Ascending aorta (tissue), 2 donors: ENCODE measurements at regions not wholly inside any gene's neighbourhood (a gene's known extent, or its start where the extent isn't known, plus 50 kb on each side); places are given as distances from the start of the nearest gene placed in this dataset.
"Not testable (repeated sequence)": the region's sequence is repeated elsewhere in the genome, so short reads cannot be mapped to it uniquely, and the experiment has no call there.

Experiments
- DNase-seq, 2 donors: peaks; one replicate each; pipeline ENCODE4 v3.0.0-alpha.2; 2019; ENCODE audit warnings: low spot score in 2 of 2
- H3K27ac ChIP-seq, 2 donors: fragments of 200-600 bp; sonication (generic); one replicate each; pipeline ENCODE4 v1.5.1; 2016 to 2017; ENCODE audit warnings: mild to moderate bottlenecking in 1 of 2
- H3K27me3 ChIP-seq: fragments of 200-600 bp; sonication (generic); one replicate; pipeline ENCODE4 v1.5.1; 2017
- H3K36me3 ChIP-seq, 2 donors: fragments of 200-600 bp; sonication (generic); one replicate each; pipeline ENCODE4 v1.5.1; 2016
- H3K4me1 ChIP-seq, 2 donors: fragments of 200-600 bp; sonication (generic); one replicate each; pipeline ENCODE4 v1.5.1; 2016 to 2017; ENCODE audit warnings: mild to moderate bottlenecking in 1 of 2
- H3K4me3 ChIP-seq, 2 donors: fragments of 200-600 bp; sonication (generic); one replicate each; pipeline ENCODE4 v1.5.1; 2016 to 2017; ENCODE audit warnings: mild to moderate bottlenecking in 1 of 2
- H3K9me3 ChIP-seq, 2 donors: fragments of 200-600 bp; sonication (generic); one replicate each; pipeline ENCODE4 v1.5.1; 2016
- CTCF ChIP-seq, 3 experiments: fragments of 200-600 bp in 2 of 3; fragments of 450-650 bp in 1 of 3; sonication (generic) in 2 of 3; IDR thresholded peaks; one replicate each; pipeline ENCODE4 v1.5.1; 2016 to 2019; ENCODE audit warnings: antibody characterized with exemption in 3 of 3, mild to moderate bottlenecking in 1 of 3, moderate library complexity in 1 of 3
- intact Hi-C: fragments of 100-400 bp; cut with DNase I; formaldehyde crosslinking; loops from one replicate; pipeline ENCODE4 v1.15.1; 2023

GRCh38 chr10:55813451-55814170, 547.4 kb downstream of the ZWINT start:
- no peak overlapping the region for H3K4me3 ChIP-seq
- H3K36me3 ChIP-seq = no peaks in the 10 kb centered on the region
- H3K9me3 ChIP-seq = no peaks in the 10 kb centered on the region
- no peak for DNase-seq
- H3K27me3 ChIP-seq = no peaks in the 10 kb centered on the region
- intact Hi-C loops = no loop called here
- no peaks in the 10 kb centered on the region for H3K4me1 ChIP-seq
- TF ChIP-seq CTCF (IDR thresholded peaks at IDR 0.05) = no peak
- no peak overlapping the region for H3K27ac ChIP-seq

GRCh38 chr10:55803055-55803454, 558.0 kb downstream of the ZWINT start:
- no peak for TF ChIP-seq CTCF (IDR thresholded peaks at IDR 0.05)
- no peak for DNase-seq
- H3K27me3 ChIP-seq = no peaks in the 10 kb centered on the region
- H3K27ac ChIP-seq = no peak overlapping the region
- no peaks in the 10 kb centered on the region for H3K4me1 ChIP-seq
- intact Hi-C loops = no loop called here
- H3K9me3 ChIP-seq = no peaks in the 10 kb centered on the region
- no peak overlapping the region for H3K4me3 ChIP-seq
- no peaks in the 10 kb centered on the region for H3K36me3 ChIP-seq

GRCh38 chr10:55801353-55801661, 559.8 kb downstream of the ZWINT start:
- no peaks in the 10 kb centered on the region for H3K9me3 ChIP-seq
- H3K4me1 ChIP-seq = no peaks in the 10 kb centered on the region
- no peak overlapping the region for H3K27ac ChIP-seq
- H3K4me3 ChIP-seq = no peak overlapping the region
- intact Hi-C loops = no loop called here
- no peaks in the 10 kb centered on the region for H3K36me3 ChIP-seq
- TF ChIP-seq CTCF (IDR thresholded peaks at IDR 0.05) = no peak
- no peaks in the 10 kb centered on the region for H3K27me3 ChIP-seq
- DNase-seq = no peak

GRCh38 chr10:55800602-55801352, 560.3 kb downstream of the ZWINT start:
- TF ChIP-seq CTCF (IDR thresholded peaks at IDR 0.05) = no peak
- H3K27me3 ChIP-seq = no peaks in the 10 kb centered on the region
- H3K4me1 ChIP-seq = no peaks in the 10 kb centered on the region
- H3K36me3 ChIP-seq = no peaks in the 10 kb centered on the region
- intact Hi-C loops = no loop called here
- no peak overlapping the region for H3K27ac ChIP-seq
- DNase-seq = no peak
- no peaks in the 10 kb centered on the region for H3K9me3 ChIP-seq
- H3K4me3 ChIP-seq = no peak overlapping the region

- TF ChIP-seq CTCF (IDR thresholded peaks at IDR 0.05) = no peak
- Histone ChIP-seq H3K4me1 (no peaks in the 10 kb centered on the region), H3K36me3 (no peaks in the 10 kb centered on the region), H3K27ac (no peak overlapping the region), H3K4me3 (no peak overlapping the region), H3K27me3 (no peaks in the 10 kb centered on the region), H3K9me3 (no peaks in the 10 kb centered on the region)
- DNase-seq = no peak
- intact Hi-C loops = no loop called here
These were observed 568.0 kb downstream of the ZWINT start for GRCh38 chr10:55793024-55793423.

- H3K4me3 ChIP-seq, H3K27me3 ChIP-seq, H3K4me1 ChIP-seq, DNase-seq, H3K27ac ChIP-seq, H3K9me3 ChIP-seq, intact Hi-C loops, H3K36me3 ChIP-seq: not testable (repeated sequence)
These were observed 570.8 kb downstream of the ZWINT start for GRCh38 chr10:55790276-55790675.
